HepG2 (cell line): ENCODE measurements at regions not wholly inside any gene's neighbourhood (a gene's known extent, or its start where the extent isn't known, plus 50 kb on each side); places are given as distances from the start of the nearest gene placed in this dataset.

ENCODE experiments used
- ATAC-seq: fragments of 200-7000 bp; cut with Tn5 transposase; 3 replicates; pipeline ENCODE4 v1.9.1; 2020; ENCODE audit warnings: mild to moderate bottlenecking, moderate library complexity
- BruUV-seq: library from RNA; stranded (reverse); fragments of 400-500 nt; replicated peaks from 2 replicates; lab custom pipeline; 2021; lab: Mats Ljungman, UMichigan
- CTCF ChIA-PET: fragments of 300-600 bp; formaldehyde crosslinking; extraction: SDS; loops from one replicate; lab custom pipeline; 2021; ENCODE audit warnings: low total read pairs, inconsistent platforms, low intra/inter-chr PET ratio; lab: Yijun Ruan, JAX
- POLR2A ChIA-PET: fragments of 350-600 bp; sonication (Branson Sonifier 250); formaldehyde crosslinking; loops from one replicate; lab custom pipeline; 2020; ENCODE audit warnings: antibody characterized with exemption, inconsistent platforms; lab: Yijun Ruan, JAX
- DNase-seq: peaks from one replicate; pipeline ENCODE4 v3.0.0-alpha.2; 2015; ENCODE audit warnings: low spot score
- FAIRE-seq: peaks from 3 replicates; lab custom pipeline; 2011; peaks lifted over from hg19 to GRCh38; lab: Jason Lieb, UNC
- H2AFZ ChIP-seq: one replicate; pipeline ENCODE4 v1.6.1; 2011; ENCODE audit warnings: low read length, inconsistent platforms
- H3K27ac ChIP-seq: fragments of 300-600 bp; 3 replicates; pipeline ENCODE4 v1.8.0; 2011; ENCODE audit warnings: mixed run types, mild to moderate bottlenecking, mixed read lengths, low read length, inconsistent platforms; ENCODE audit not compliant: insufficient read depth; ENCODE audit errors: extremely low read length
- H3K27me3 ChIP-seq, 2 experiments: fragments of 200-600 bp in 1 of 2; 2 replicates in 1 of 2; 3 replicates in 1 of 2; pipeline versions ENCODE4 v1.6.0 to v1.8.0; 2011; ENCODE audit warnings: low read length in 2 of 2, mild to moderate bottlenecking in 2 of 2, moderate library complexity in 2 of 2, inconsistent platforms in 1 of 2; ENCODE audit not compliant: insufficient read depth in 2 of 2, control insufficient read depth in 1 of 2
- H3K36me3 ChIP-seq, 2 experiments: fragments of 200-600 bp in 1 of 2; replicated peaks in 1 of 2; 2 replicates in 1 of 2; 3 replicates in 1 of 2; pipeline versions ENCODE4 v1.5.1 to v1.8.0; 2011; ENCODE audit warnings: low read length in 2 of 2, inconsistent platforms in 1 of 2; ENCODE audit not compliant: insufficient read depth in 2 of 2, control insufficient read depth in 1 of 2
- H3K4me1 ChIP-seq: 2 replicates; pipeline ENCODE4 v1.5.1; 2012; ENCODE audit warnings: low read length, inconsistent platforms; ENCODE audit not compliant: insufficient read depth
- H3K4me2 ChIP-seq: 2 replicates; pipeline ENCODE4 v1.6.0; 2011; ENCODE audit warnings: low read depth, low read length, inconsistent platforms
- H3K4me3 ChIP-seq, 3 experiments: fragments of 200-600 bp in 1 of 3; sonication (generic), shearing (Covaris generic) in 1 of 3; replicated peaks in 1 of 3; 2 replicates each; pipeline ENCODE4 v1.5.1; 2011 to 2016; ENCODE audit warnings: low read length in 3 of 3, inconsistent platforms in 2 of 3, low read depth in 2 of 3, mild to moderate bottlenecking in 2 of 3, control low read depth in 1 of 3, mixed read lengths in 1 of 3; ENCODE audit not compliant: insufficient read depth in 1 of 3
- H3K79me2 ChIP-seq: one replicate; pipeline ENCODE4 v1.6.1; 2011; ENCODE audit warnings: low read length, inconsistent platforms; ENCODE audit not compliant: insufficient read depth
- H3K9ac ChIP-seq: 2 replicates; pipeline ENCODE4 v1.6.0; 2011; ENCODE audit warnings: mild to moderate bottlenecking, low read depth, low read length, inconsistent platforms; ENCODE audit not compliant: insufficient read depth
- H3K9me3 ChIP-seq: 2 replicates; pipeline ENCODE4 v1.5.1; 2012; ENCODE audit warnings: mild to moderate bottlenecking, low read length
- H4K20me1 ChIP-seq: 2 replicates; pipeline ENCODE4 v1.6.0; 2011; ENCODE audit warnings: inconsistent platforms, mild to moderate bottlenecking, low read length, moderate library complexity; ENCODE audit not compliant: insufficient read depth
- ARNTL ChIP-seq: sonication (generic); formaldehyde crosslinking; IDR thresholded peaks from 2 replicates; pipeline ENCODE4 v1.4.0; 2020; ENCODE audit warnings: mild to moderate bottlenecking, missing genetic modification reagents
- CBX2 ChIP-seq, 2 experiments: fragments of 200-600 bp in 1 of 2; sonication (generic); formaldehyde crosslinking in 1 of 2; IDR thresholded peaks; 2 replicates each; pipeline versions ENCODE4 v1.7.0 to v1.8.1; 2018 to 2022; ENCODE audit warnings: low read depth in 2 of 2, low read length in 1 of 2, mild to moderate bottlenecking in 1 of 2, missing genetic modification reagents in 1 of 2
- DPF2 ChIP-seq: sonication (generic); formaldehyde crosslinking; IDR thresholded peaks from 2 replicates; pipeline ENCODE4 v1.4.0; 2020; ENCODE audit warnings: mild to moderate bottlenecking, low read depth, missing genetic modification reagents, borderline replicate concordance
- EP300 ChIP-seq, 3 experiments: sonication (generic) in 1 of 3; formaldehyde crosslinking in 1 of 3; IDR thresholded peaks; 2 replicates each; pipeline versions ENCODE4 v1.5.1 to v1.6.1; 2011 to 2020; ENCODE audit warnings: low read depth in 2 of 3, low read length in 2 of 3, borderline replicate concordance in 1 of 3, improper control_type of control experiment in 1 of 3, mild to moderate bottlenecking in 1 of 3, missing genetic modification reagents in 1 of 3, moderate library complexity in 1 of 3
- FOXO4 ChIP-seq: sonication (generic); formaldehyde crosslinking; conservative IDR thresholded peaks from 2 replicates; pipeline ENCODE4 v1.8.1; 2023; ENCODE audit warnings: missing genetic modification reagents
- GABPB1 ChIP-seq: IDR thresholded peaks from 2 replicates; pipeline ENCODE4 v1.6.1; 2016; ENCODE audit warnings: mild to moderate bottlenecking, missing genetic modification reagents, moderate library complexity, missing compliant biosample characterization
- HNRNPH1 ChIP-seq: fragments of 200-400 bp; formaldehyde crosslinking; optimal IDR thresholded peaks from 2 replicates; pipeline ENCODE3; 2017; ENCODE audit warnings: mild to moderate bottlenecking, low read depth, low read length
- MAFF ChIP-seq: IDR thresholded peaks from 2 replicates; pipeline ENCODE4 v1.6.1; 2011; ENCODE audit warnings: low read depth, low read length, improper control_type of control experiment
- PAF1 ChIP-seq: IDR thresholded peaks from 2 replicates; pipeline ENCODE4 v1.6.1; 2016; ENCODE audit warnings: missing genetic modification reagents, missing compliant biosample characterization
- RARA ChIP-seq: IDR thresholded peaks from 2 replicates; pipeline ENCODE4 v1.6.1; 2016; ENCODE audit warnings: missing genetic modification reagents, missing compliant biosample characterization
- STAT6 ChIP-seq: sonication (generic); formaldehyde crosslinking; IDR thresholded peaks from 2 replicates; pipeline ENCODE4 v1.4.0; 2020; ENCODE audit warnings: missing genetic modification reagents, mild to moderate bottlenecking, borderline replicate concordance
- TRIM24 ChIP-seq: sonication (generic); formaldehyde crosslinking; IDR thresholded peaks from 2 replicates; pipeline ENCODE4 v1.8.0; 2022; ENCODE audit warnings: mild to moderate bottlenecking, missing genetic modification reagents
- ZEB1 ChIP-seq: IDR thresholded peaks from 2 replicates; pipeline ENCODE4 v1.6.1; 2012; ENCODE audit warnings: mild to moderate bottlenecking, low read depth, inconsistent platforms; ENCODE audit not compliant: insufficient replicate concordance
- ZNF343 ChIP-seq: sonication (generic); formaldehyde crosslinking; IDR thresholded peaks from 2 replicates; pipeline ENCODE4 v1.4.0; 2020; ENCODE audit warnings: mild to moderate bottlenecking, missing genetic modification reagents
- ZNF572 ChIP-seq: sonication (generic); formaldehyde crosslinking; IDR thresholded peaks from 2 replicates; pipeline ENCODE4 v1.5.1; 2020; ENCODE audit warnings: mild to moderate bottlenecking, missing genetic modification reagents
- ZNF710 ChIP-seq: sonication (generic); formaldehyde crosslinking; IDR thresholded peaks from 2 replicates; pipeline ENCODE4 v1.5.0; 2020; ENCODE audit warnings: mild to moderate bottlenecking, missing genetic modification reagents, borderline replicate concordance
- WGBS: methylation state at CpG from one replicate; pipeline ENCODE4 v1.1.6; 2017; ENCODE audit warnings: low lambda C conversion rate; 5-methylcytosine and 5-hydroxymethylcytosine counted together
- in situ Hi-C: cut with HindIII; loops from 2 replicates; pipeline ENCODE4 v1.10.0; 2017; ENCODE audit warnings: low pct_unique_long_range_greater_than_20kb; ENCODE audit not compliant: extremely low pct_ligation_motif_present
- intact Hi-C: fragments of 100-400 bp; cut with micrococcal nuclease; formaldehyde crosslinking; loops from one replicate; pipeline ENCODE4 v1.10.0; 2022; ENCODE audit not compliant: unreplicated experiment

- Histone ChIP-seq H3K9me3 (peaks cover 81% of the 10 kb centered on the region), H3K27me3 (no peaks in the 10 kb centered on the region), H3K36me3 (no peaks in the 10 kb centered on the region), H3K4me2 (no peak overlapping the region), H3K4me3 (no peak overlapping the region), H3K9ac (no peak overlapping the region), H3K79me2 (no peaks in the 10 kb centered on the region), H4K20me1 (no peaks in the 10 kb centered on the region), H3K27ac (no peak overlapping the region), H2AFZ (no peak overlapping the region), H3K4me1 (no peaks in the 10 kb centered on the region)
- POLR2A ChIA-PET, result no interaction called here
- no TSS peak for BruUV-seq
- no peak for FAIRE-seq
- in situ Hi-C loops, result no loop called here
- ATAC-seq, result no peak
- WGBS, result 0% methylated on average over 1 of the region's 1 CpG
- CTCF ChIA-PET, result no interaction called here
- DNase-seq, result no peak
- TF ChIP-seq ZEB1 (no peak), STAT6 (CRISPR knock-in tag) (no peak), PAF1 (CRISPR knock-in tag) (no peak), FOXO4 (CRISPR knock-in tag) (no peak), GABPB1 (CRISPR knock-in tag) (no peak), DPF2 (CRISPR knock-in tag) (no peak), ZNF710 (CRISPR knock-in tag) (no peak), ARNTL (no peak), EP300 (IDR thresholded peaks at IDR 0.05; ENCODE audit: low read depth in 2 of 2, low read length in 2 of 2) (no peak), EP300 (CRISPR knock-in tag; IDR thresholded peaks at IDR 0.05; ENCODE audit: borderline replicate concordance) (no peak), ZNF343 (no peak), HNRNPH1 (no peak), MAFF (no peak), RARA (CRISPR knock-in tag) (no peak), ZNF572 (CRISPR knock-in tag) (no peak), CBX2 (IDR thresholded peaks at IDR 0.05; ENCODE audit: low read depth, low read length) (no peak), CBX2 (CRISPR knock-in tag; IDR thresholded peaks at IDR 0.05; ENCODE audit: low read depth) (no peak), TRIM24 (CRISPR knock-in tag) (no peak)
- intact Hi-C loops, result no loop called here
Measured at GRCh38 chr14:84340938-84341337, 1189.0 kb upstream of the FLRT2 start.
